Osteocyte (in vitro differentiated cells): ENCODE measurements at regions not wholly inside any gene's neighbourhood (a gene's known extent, or its start where the extent isn't known, plus 50 kb on each side); places are given as distances from the start of the nearest gene placed in this dataset.

Experiments
- DNase-seq: peaks from one replicate; pipeline ENCODE4 v3.0.0; 2021; ENCODE audit warnings: mixed read lengths; ENCODE audit not compliant: unreplicated experiment; ENCODE audit errors: extremely low spot score
- H3K27ac Mint-ChIP-seq: one replicate; pipeline ENCODE4 v1.8.0; 2021; ENCODE audit warnings: mild to moderate bottlenecking, mixed read lengths; ENCODE audit not compliant: unreplicated experiment
- H3K27me3 Mint-ChIP-seq: one replicate; pipeline ENCODE4 v1.8.0; 2021; ENCODE audit warnings: mixed read lengths; ENCODE audit not compliant: unreplicated experiment
- H3K36me3 Mint-ChIP-seq: one replicate; pipeline ENCODE4 v1.8.0; 2021; ENCODE audit warnings: mixed read lengths; ENCODE audit not compliant: unreplicated experiment
- H3K4me1 Mint-ChIP-seq: one replicate; pipeline ENCODE4 v1.8.0; 2021; ENCODE audit warnings: mixed read lengths; ENCODE audit not compliant: unreplicated experiment
- H3K4me3 Mint-ChIP-seq: one replicate; pipeline ENCODE4 v1.8.0; 2021; ENCODE audit warnings: mild to moderate bottlenecking, moderate library complexity, mixed read lengths; ENCODE audit not compliant: unreplicated experiment
- H3K9me3 Mint-ChIP-seq: one replicate; pipeline ENCODE4 v1.8.0; 2021; ENCODE audit warnings: mixed read lengths; ENCODE audit not compliant: unreplicated experiment
- TF ChIP-seq, protein P1 (sequence below): fragments of 200-600 bp; sonication (generic); IDR thresholded peaks from 2 replicates; pipeline ENCODE4 v1.5.0; 2021; ENCODE audit warnings: antibody characterized with exemption, mild to moderate bottlenecking, moderate library complexity

DNA sequence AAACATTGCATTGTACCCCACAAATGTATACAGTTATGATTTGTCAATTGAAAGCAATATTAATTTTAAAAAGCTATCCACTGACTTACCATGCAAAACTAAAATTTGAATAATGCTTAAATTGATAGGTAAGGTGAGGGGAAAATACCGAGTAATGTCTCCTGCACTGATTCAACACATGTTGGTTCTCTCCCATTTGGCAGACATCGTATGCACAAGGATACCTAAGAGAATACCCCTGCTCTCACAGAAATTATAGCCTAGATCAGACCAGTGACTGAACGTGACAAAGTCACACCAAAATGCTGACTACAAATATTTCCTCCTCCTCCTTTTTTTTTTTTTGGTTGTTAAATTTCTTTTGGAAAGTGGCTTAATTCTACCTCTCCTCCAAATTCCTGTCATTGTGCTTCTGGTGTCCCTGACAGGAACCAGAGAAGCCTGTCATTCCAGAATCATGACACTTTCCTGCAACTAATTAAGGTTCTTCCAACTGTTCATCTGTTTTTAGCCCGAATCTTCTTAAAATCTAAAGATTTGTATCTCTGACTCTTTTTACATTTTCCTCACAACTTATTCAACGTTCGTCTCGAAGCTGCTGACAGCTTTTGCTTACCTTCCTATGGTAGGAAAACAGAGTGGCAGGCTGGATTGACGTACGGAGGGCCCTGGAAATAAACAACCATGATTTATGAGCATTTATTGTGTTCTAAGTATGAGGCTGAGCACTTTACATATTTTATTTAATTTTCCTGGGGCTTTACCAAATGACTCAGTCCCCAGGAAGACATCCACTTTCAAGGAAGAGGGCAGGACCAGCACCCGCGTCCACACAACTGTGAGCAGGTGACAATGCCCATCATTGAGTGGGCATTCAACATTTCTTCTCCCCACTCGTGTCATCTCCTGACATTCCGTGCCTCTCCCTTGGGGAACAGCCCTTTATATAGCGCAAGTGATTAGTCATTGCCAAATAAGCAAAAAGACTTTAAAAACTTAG, 57.9 kb upstream of the KCNE2 start:
- H3K27me3 Mint-ChIP-seq: peaks cover 14% of the 10 kb centered on the region
- H3K27ac Mint-ChIP-seq: no peak overlapping the region
- TF ChIP-seq, protein P1, sequence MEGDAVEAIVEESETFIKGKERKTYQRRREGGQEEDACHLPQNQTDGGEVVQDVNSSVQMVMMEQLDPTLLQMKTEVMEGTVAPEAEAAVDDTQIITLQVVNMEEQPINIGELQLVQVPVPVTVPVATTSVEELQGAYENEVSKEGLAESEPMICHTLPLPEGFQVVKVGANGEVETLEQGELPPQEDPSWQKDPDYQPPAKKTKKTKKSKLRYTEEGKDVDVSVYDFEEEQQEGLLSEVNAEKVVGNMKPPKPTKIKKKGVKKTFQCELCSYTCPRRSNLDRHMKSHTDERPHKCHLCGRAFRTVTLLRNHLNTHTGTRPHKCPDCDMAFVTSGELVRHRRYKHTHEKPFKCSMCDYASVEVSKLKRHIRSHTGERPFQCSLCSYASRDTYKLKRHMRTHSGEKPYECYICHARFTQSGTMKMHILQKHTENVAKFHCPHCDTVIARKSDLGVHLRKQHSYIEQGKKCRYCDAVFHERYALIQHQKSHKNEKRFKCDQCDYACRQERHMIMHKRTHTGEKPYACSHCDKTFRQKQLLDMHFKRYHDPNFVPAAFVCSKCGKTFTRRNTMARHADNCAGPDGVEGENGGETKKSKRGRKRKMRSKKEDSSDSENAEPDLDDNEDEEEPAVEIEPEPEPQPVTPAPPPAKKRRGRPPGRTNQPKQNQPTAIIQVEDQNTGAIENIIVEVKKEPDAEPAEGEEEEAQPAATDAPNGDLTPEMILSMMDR: no peak
- no peaks in the 10 kb centered on the region for H3K4me1 Mint-ChIP-seq
- no peak overlapping the region for H3K4me3 Mint-ChIP-seq
- no peak for DNase-seq
- H3K9me3 Mint-ChIP-seq: peaks cover 2% of the 10 kb centered on the region
- H3K36me3 Mint-ChIP-seq: no peaks in the 10 kb centered on the region

DNA sequence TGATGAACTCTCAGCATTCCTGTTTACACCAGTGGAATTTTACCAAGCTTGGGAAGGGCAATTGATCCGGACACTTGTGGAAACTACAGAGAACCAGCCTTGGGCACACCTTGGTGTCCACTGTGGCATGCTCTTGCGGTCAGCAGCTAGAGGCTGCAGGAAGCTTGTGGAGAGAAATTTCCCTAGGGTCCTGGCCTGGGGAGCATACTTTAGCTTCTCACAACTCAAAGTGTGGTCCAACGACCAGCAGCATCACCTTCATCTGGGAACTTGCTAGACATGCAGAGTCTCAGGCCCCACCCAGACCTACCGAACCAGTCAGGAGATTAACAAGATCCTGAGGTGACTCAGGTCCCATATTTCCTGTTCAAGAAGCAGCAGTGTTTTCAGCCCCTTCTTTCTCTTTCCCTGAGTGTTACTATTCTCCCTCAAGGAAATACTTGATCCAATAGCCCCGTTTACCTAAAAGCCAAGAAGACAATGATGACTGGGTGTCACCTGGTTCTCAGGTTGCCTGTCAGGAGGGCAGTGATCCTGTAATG, 55.7 kb upstream of the KCNE2 start:
- DNase-seq: no peak
- TF ChIP-seq, protein P1: no peak
- Mint-ChIP-seq H3K27me3 (peaks cover 10% of the 10 kb centered on the region), H3K4me1 (peaks cover 7% of the 10 kb centered on the region), H3K27ac (no peak overlapping the region), H3K4me3 (no peak overlapping the region), H3K36me3 (peaks cover 2% of the 10 kb centered on the region), H3K9me3 (no peaks in the 10 kb centered on the region)

DNA sequence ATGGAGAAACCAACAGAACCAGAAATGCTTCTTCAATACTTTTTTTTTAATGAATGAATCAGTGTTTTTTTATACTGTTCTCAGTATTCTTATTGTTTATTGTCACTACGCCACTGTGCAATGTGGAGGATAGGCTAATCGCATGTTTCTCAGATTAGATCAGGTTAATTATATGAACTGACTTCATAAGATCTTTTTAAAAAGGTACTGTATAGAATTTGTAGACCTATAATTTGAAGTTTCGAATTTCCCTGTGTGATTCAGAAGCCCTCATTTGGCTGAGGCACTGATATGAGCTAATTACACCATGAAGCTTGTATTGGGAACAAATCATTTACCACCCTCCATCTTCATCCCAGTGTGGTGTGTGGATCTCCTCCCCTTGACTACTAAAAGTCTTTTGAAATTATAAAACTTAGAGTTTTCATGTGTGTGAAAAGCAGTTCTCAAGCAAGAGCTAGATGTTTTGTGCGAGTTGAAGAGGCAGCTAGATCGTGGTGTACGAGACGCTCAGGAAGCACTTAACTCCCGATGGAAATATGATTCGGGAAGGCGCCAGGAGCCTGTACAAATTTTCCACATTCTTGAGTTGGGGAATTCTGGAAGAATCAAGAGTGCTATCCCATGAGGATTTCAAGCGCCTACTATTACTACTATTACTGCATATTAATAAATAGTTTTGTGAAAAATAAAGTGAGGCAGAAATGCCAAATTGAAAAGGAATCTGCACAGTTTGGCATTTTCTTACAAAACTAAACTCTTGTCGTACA, 52.1 kb upstream of the KCNE2 start:
- no peak for DNase-seq
- Mint-ChIP-seq H3K9me3 (peaks cover 5% of the 10 kb centered on the region), H3K27me3 (peaks cover 4% of the 10 kb centered on the region), H3K4me3 (no peak overlapping the region), H3K36me3 (peaks cover 5% of the 10 kb centered on the region), H3K27ac (no peak overlapping the region), H3K4me1 (peaks cover 19% of the 10 kb centered on the region)
- TF ChIP-seq, protein P1: no peak

DNA sequence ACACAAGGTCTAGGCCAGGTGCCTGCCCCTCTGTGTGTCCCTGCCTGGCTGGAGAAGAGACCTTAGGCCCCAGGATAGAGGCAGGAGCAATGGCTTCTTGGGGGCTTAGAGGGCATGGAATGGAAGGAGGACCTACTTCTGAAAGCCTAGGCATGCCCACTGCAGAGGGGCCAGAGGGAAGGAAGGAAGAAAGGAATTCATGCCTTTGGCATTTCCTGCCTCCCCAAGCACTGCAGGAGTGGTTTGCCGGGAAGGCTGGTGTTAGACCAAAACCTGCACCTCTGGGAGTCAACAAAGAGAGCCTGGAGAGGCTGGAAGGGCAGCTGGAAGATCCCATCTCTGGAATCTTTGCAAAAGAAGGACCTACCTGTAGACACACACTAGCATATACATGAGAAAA, 50.7 kb upstream of the KCNE2 start:
- no peak for DNase-seq
- peak overlapping the region; percentile 7 for H3K27ac Mint-ChIP-seq

More for the DNA sequence above, 50.7 kb upstream of the KCNE2 start:
- H3K36me3 Mint-ChIP-seq: peaks cover 5% of the 10 kb centered on the region
- TF ChIP-seq, protein P1: no peak
- H3K4me3 Mint-ChIP-seq: no peak overlapping the region
- H3K9me3 Mint-ChIP-seq: peaks cover 5% of the 10 kb centered on the region
- peaks cover 11% of the 10 kb centered on the region for H3K27me3 Mint-ChIP-seq
- H3K4me1 Mint-ChIP-seq: peaks cover 19% of the 10 kb centered on the region
